Astrocyte (in vitro differentiated cells and primary cell): ENCODE measurements at regions not wholly inside any gene's neighbourhood (a gene's known extent, or its start where the extent isn't known, plus 50 kb on each side); places are given as distances from the start of the nearest gene placed in this dataset.

Experiments used
- DNase-seq: peaks from one replicate; pipeline ENCODE4 v3.0.0-alpha.2; 2010; ENCODE audit warnings: low read depth
- FAIRE-seq: peaks from 2 replicates; lab custom pipeline; 2011; peaks lifted over from hg19 to GRCh38; lab: Jason Lieb, UNC
- H2AFZ ChIP-seq: 2 replicates; pipeline ENCODE4 v1.6.0; 2012; ENCODE audit warnings: low read depth, low read length, inconsistent platforms
- H3K27ac ChIP-seq: 2 replicates; pipeline ENCODE4 v1.5.1; 2011; ENCODE audit warnings: low read depth, low read length, inconsistent platforms
- H3K27me3 ChIP-seq: 2 replicates; pipeline ENCODE4 v1.6.0; 2011; ENCODE audit warnings: low read length, inconsistent platforms; ENCODE audit not compliant: insufficient read depth
- H3K36me3 ChIP-seq: 2 replicates; pipeline ENCODE4 v1.5.1; 2011; ENCODE audit warnings: low read length, inconsistent platforms; ENCODE audit not compliant: insufficient read depth
- H3K4me1 ChIP-seq: 2 replicates; pipeline ENCODE4 v1.5.1; 2011; ENCODE audit warnings: low read length, inconsistent platforms; ENCODE audit not compliant: insufficient read depth
- H3K4me2 ChIP-seq: 2 replicates; pipeline ENCODE4 v1.6.0; 2012; ENCODE audit warnings: low read length, inconsistent platforms
- H3K4me3 ChIP-seq: 2 replicates; pipeline ENCODE4 v1.5.1; 2011; ENCODE audit warnings: low read depth, mild to moderate bottlenecking, low read length, inconsistent platforms; ENCODE audit not compliant: insufficient read depth
- H3K79me2 ChIP-seq: 2 replicates; pipeline ENCODE4 v1.6.0; 2012; ENCODE audit warnings: mild to moderate bottlenecking, low read length, inconsistent platforms; ENCODE audit not compliant: insufficient read depth
- H3K9ac ChIP-seq: 2 replicates; pipeline ENCODE4 v1.6.0; 2012; ENCODE audit warnings: mild to moderate bottlenecking, low read length, inconsistent platforms
- H3K9me3 ChIP-seq: 2 replicates; pipeline ENCODE4 v1.5.1; 2012; ENCODE audit warnings: low read depth, mild to moderate bottlenecking, low read length, inconsistent platforms; ENCODE audit not compliant: insufficient read depth
- H4K20me1 ChIP-seq: 2 replicates; pipeline ENCODE4 v1.6.0; 2012; ENCODE audit warnings: low read length, inconsistent platforms; ENCODE audit not compliant: insufficient read depth
- H3K27ac Mint-ChIP-seq: one replicate; pipeline ENCODE4 v1.8.0; 2021; ENCODE audit warnings: mild to moderate bottlenecking, mixed read lengths; ENCODE audit not compliant: unreplicated experiment
- H3K27me3 Mint-ChIP-seq: one replicate; pipeline ENCODE4 v1.8.0; 2021; ENCODE audit warnings: low read depth, mixed read lengths; ENCODE audit not compliant: unreplicated experiment
- H3K36me3 Mint-ChIP-seq: one replicate; pipeline ENCODE4 v1.8.0; 2021; ENCODE audit warnings: low read depth, mixed read lengths; ENCODE audit not compliant: unreplicated experiment
- H3K4me1 Mint-ChIP-seq: one replicate; pipeline ENCODE4 v1.8.0; 2021; ENCODE audit warnings: low read depth, mixed read lengths; ENCODE audit not compliant: unreplicated experiment
- H3K4me3 Mint-ChIP-seq: one replicate; pipeline ENCODE4 v1.8.0; 2021; ENCODE audit warnings: mild to moderate bottlenecking, moderate library complexity, mixed read lengths; ENCODE audit not compliant: unreplicated experiment
- H3K9me3 Mint-ChIP-seq: one replicate; pipeline ENCODE4 v1.8.0; 2021; ENCODE audit warnings: mild to moderate bottlenecking, mixed read lengths; ENCODE audit not compliant: unreplicated experiment
- EZH2 ChIP-seq: IDR thresholded peaks from 2 replicates; pipeline ENCODE4 v1.6.1; 2012; ENCODE audit warnings: mild to moderate bottlenecking, low read length, inconsistent platforms; ENCODE audit not compliant: insufficient read depth
- TF ChIP-seq, protein P1 (sequence below): IDR thresholded peaks from 2 replicates; pipeline ENCODE4 v1.5.1; 2011; ENCODE audit warnings: low read depth, mild to moderate bottlenecking, inconsistent platforms, low read length, moderate library complexity; ENCODE audit not compliant: insufficient read depth

DNA sequence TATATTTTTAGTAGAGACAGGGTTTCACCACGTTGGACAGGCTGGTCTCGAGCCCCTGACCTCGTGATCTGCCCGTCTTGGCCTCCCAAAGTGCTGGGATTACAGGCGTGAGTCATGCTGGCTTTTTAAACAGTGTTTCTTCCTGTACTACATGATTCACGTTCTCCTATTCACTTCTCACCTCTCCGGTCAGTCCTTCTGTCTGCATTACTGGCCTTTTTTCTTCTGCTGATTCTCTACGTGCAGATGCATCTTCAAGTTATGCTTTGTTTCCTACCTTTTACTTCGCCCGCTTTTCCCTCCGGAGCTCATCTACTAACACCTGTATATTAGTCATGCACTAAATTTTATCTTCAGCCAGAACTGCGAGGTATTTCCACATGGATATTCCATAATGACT lies 296.2 kb upstream of the FLRT2 start:
- Mint-ChIP-seq H3K36me3 (no peaks in the 10 kb centered on the region), H3K27ac (peak overlapping the region; percentile 80), H3K27me3 (no peaks in the 10 kb centered on the region), H3K9me3 (no peaks in the 10 kb centered on the region), H3K4me3 (peak overlapping the region; percentile 47), H3K4me1 (peaks cover 11% of the 10 kb centered on the region)
- peaks cover 6% of the 10 kb centered on the region for H3K4me1 ChIP-seq
- H4K20me1 ChIP-seq = no peaks in the 10 kb centered on the region
- FAIRE-seq (peak; percentile 37), DNase-seq (peak; percentile 74)
- no peaks in the 10 kb centered on the region for H3K36me3 ChIP-seq
- no peak overlapping the region for H3K9ac ChIP-seq
- H3K4me3 ChIP-seq = no peak overlapping the region
- no peaks in the 10 kb centered on the region for H3K79me2 ChIP-seq
- no peak overlapping the region for H3K27ac ChIP-seq
- H3K4me2 ChIP-seq = peak overlapping the region; percentile 23
- H2AFZ ChIP-seq = no peak overlapping the region
- no peaks in the 10 kb centered on the region for H3K27me3 ChIP-seq
- TF ChIP-seq, protein P1, sequence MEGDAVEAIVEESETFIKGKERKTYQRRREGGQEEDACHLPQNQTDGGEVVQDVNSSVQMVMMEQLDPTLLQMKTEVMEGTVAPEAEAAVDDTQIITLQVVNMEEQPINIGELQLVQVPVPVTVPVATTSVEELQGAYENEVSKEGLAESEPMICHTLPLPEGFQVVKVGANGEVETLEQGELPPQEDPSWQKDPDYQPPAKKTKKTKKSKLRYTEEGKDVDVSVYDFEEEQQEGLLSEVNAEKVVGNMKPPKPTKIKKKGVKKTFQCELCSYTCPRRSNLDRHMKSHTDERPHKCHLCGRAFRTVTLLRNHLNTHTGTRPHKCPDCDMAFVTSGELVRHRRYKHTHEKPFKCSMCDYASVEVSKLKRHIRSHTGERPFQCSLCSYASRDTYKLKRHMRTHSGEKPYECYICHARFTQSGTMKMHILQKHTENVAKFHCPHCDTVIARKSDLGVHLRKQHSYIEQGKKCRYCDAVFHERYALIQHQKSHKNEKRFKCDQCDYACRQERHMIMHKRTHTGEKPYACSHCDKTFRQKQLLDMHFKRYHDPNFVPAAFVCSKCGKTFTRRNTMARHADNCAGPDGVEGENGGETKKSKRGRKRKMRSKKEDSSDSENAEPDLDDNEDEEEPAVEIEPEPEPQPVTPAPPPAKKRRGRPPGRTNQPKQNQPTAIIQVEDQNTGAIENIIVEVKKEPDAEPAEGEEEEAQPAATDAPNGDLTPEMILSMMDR = no peak
- TF ChIP-seq EZH2 = no peak
- no peaks in the 10 kb centered on the region for H3K9me3 ChIP-seq

DNA sequence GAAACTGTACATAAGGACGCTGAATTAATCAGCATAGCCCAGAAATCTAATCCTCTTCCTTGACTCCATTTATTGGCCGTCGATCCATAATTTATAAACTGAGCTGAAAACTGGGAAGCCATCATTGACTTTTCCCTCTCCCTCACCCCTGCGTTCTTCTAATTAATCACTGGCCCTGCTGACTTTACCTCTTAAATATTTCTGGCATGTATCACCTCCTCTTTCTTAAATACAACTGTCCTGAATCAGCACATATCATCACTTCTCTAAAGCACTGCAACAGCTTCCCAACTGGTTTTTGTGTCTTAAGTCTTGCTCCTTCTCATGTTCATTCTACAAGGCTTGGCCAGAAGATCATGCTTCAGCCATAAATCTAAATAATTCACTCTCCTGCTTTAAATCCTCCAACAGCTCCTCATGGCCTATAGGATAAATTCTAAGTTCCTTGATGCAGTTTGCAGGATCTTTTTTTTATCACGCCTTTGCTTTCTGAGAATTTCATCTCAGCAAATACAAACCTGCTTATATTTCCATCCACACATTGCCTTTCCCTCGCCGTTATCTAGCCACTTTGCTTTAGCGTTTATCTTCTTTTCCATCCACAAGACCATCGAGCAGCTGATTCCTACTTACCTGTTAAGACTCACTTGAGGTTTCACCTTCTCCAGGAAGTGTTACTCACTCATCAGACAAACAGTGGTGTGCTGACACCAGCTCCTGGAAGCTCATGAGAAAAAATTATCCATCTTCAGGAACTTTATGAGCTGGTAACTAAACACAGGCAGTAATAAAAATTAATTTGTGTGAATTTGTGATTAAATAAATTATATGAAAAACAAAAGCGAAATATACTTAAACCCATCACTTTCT lies 295.6 kb upstream of the FLRT2 start:
- H3K79me2 ChIP-seq = no peaks in the 10 kb centered on the region
- H3K4me1 ChIP-seq = peaks cover 6% of the 10 kb centered on the region
- H2AFZ ChIP-seq = no peak overlapping the region
- Mint-ChIP-seq H3K36me3 (no peaks in the 10 kb centered on the region), H3K27ac (peak overlapping the region; percentile 80), H3K4me3 (no peak overlapping the region), H3K27me3 (no peaks in the 10 kb centered on the region), H3K9me3 (no peaks in the 10 kb centered on the region), H3K4me1 (peaks cover 13% of the 10 kb centered on the region)
- TF ChIP-seq EZH2 = no peak
- TF ChIP-seq, protein P1 = no peak
- H3K9me3 ChIP-seq = no peaks in the 10 kb centered on the region
- H3K9ac ChIP-seq = no peak overlapping the region
- no peaks in the 10 kb centered on the region for H3K27me3 ChIP-seq
- H3K4me2 ChIP-seq = peak overlapping the region; percentile 23
- DNase-seq (peak; percentile 77), FAIRE-seq (peak; percentile 34)
- H3K36me3 ChIP-seq = no peaks in the 10 kb centered on the region
- H3K4me3 ChIP-seq = no peak overlapping the region
- no peak overlapping the region for H3K27ac ChIP-seq
- H4K20me1 ChIP-seq = no peaks in the 10 kb centered on the region

DNA sequence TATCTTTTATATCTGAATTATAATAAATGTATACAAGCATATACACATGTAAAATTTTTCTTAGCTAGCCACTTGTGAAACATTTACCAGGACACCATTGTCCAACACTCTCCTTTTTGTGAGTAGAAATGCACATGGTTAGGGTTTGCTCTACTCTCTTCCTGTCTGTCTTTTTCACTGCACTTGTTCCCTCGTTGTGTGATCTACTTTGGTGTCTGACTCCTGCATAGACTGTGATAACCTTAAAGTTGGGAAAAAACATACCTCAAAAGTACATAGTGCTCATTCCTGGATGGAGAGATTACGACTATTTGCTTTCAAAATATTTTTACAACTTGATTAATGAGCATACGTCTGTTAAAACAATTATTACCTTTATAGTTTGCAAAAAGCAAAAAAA lies 294.1 kb upstream of the FLRT2 start:
- H3K27me3 Mint-ChIP-seq = no peaks in the 10 kb centered on the region
- H3K4me2 ChIP-seq = no peak overlapping the region
- TF ChIP-seq, protein P1 = no peak
- no peak for TF ChIP-seq EZH2
- H3K9me3 ChIP-seq = no peaks in the 10 kb centered on the region
- no peaks in the 10 kb centered on the region for H3K9me3 Mint-ChIP-seq
- H3K4me1 Mint-ChIP-seq = peaks cover 16% of the 10 kb centered on the region
- H3K4me3 Mint-ChIP-seq = no peak overlapping the region
- H3K79me2 ChIP-seq = no peaks in the 10 kb centered on the region
- H3K9ac ChIP-seq = no peak overlapping the region
- H3K4me3 ChIP-seq = no peak overlapping the region
- no peak for DNase-seq
- H3K27me3 ChIP-seq = no peaks in the 10 kb centered on the region
- no peaks in the 10 kb centered on the region for H4K20me1 ChIP-seq
- no peaks in the 10 kb centered on the region for H3K36me3 ChIP-seq
- H2AFZ ChIP-seq = no peak overlapping the region
- peaks cover 6% of the 10 kb centered on the region for H3K4me1 ChIP-seq
- no peak for FAIRE-seq
- no peak overlapping the region for H3K27ac Mint-ChIP-seq
- no peaks in the 10 kb centered on the region for H3K36me3 Mint-ChIP-seq
- H3K27ac ChIP-seq = no peak overlapping the region
